ENCODE measurements at regions not wholly inside any gene's neighbourhood (a gene's known extent, or its start where the extent isn't known, plus 50 kb on each side); places are given as distances from the start of the nearest gene placed in this dataset.

- TF ChIP-seq CTCF (IDR thresholded peaks at IDR 0.05) (no peak), ZFX (IDR thresholded peaks at IDR 0.05; ENCODE audit: borderline replicate concordance) (no peak)
Measured at GRCh38 chr20:57097245-57097915, 169.1 kb downstream of the BMP7 start.

All from 22Rv1 (cell line).